Activated naive CD4-positive, alpha-beta T cell treated with anti-CD3 and anti-CD28 coated beads, Interleukin-2, amount 50 U/mL, for 72 hours (primary cell): ENCODE measurements at regions not wholly inside any gene's neighbourhood (a gene's known extent, or its start where the extent isn't known, plus 50 kb on each side); places are given as distances from the start of the nearest gene placed in this dataset.

Experiments
- ATAC-seq, 2 donors: fragments of 150-1000 bp; cut with Tn5 transposase; 2 replicates each; pipeline ENCODE4 v1.10.0; 2021; ENCODE audit warnings: mild to moderate bottlenecking in 2 of 2, moderate library complexity in 2 of 2
- DNase-seq, 2 donors: peaks; one replicate each; pipeline ENCODE4 v3.0.0; 2021 to 2022; ENCODE audit warnings: low spot score in 2 of 2
- H3K27ac Mint-ChIP-seq, 2 donors: one replicate each; pipeline ENCODE4 v1.8.0; 2022; ENCODE audit warnings: mild to moderate bottlenecking in 2 of 2, mixed read lengths in 2 of 2
- H3K36me3 Mint-ChIP-seq, 2 donors: one replicate each; pipeline ENCODE4 v1.8.0; 2022; ENCODE audit warnings: mixed read lengths in 2 of 2
- H3K9me3 Mint-ChIP-seq, 2 donors: one replicate each; pipeline ENCODE4 v1.8.0; 2022; ENCODE audit warnings: mixed read lengths in 2 of 2

- DNase-seq (no peak), ATAC-seq (no peak)
- Mint-ChIP-seq H3K9me3 (peaks cover 9 to 11% of the 10 kb centered on the region in 2 donors), H3K36me3 (no peaks in the 10 kb centered on the region), H3K27ac (no peak overlapping the region)
Measured at GRCh38 chr5:164885179-164885578, 1379.8 kb downstream of the MAT2B start.

- DNase-seq (no peak), ATAC-seq (no peak)
- no peak overlapping the region for H3K27ac Mint-ChIP-seq
- H3K9me3 Mint-ChIP-seq, result peaks cover 3 to 4% of the 10 kb centered on the region in 2 donors
- no peaks in the 10 kb centered on the region for H3K36me3 Mint-ChIP-seq
Measured at GRCh38 chr5:164893071-164893470, 1387.7 kb downstream of the MAT2B start.

GRCh38 chr5:164898705-164899104, 1393.3 kb downstream of the MAT2B start:
- Mint-ChIP-seq H3K27ac (no peak overlapping the region), H3K36me3 (no peaks in the 10 kb centered on the region), H3K9me3 (peaks cover 8 to 13% of the 10 kb centered on the region in 2 donors)
- ATAC-seq, result no peak
- no peak for DNase-seq

- no peaks in the 10 kb centered on the region for H3K36me3 Mint-ChIP-seq
- DNase-seq, result no peak
- peaks cover 0 to 6% of the 10 kb centered on the region in 2 donors for H3K9me3 Mint-ChIP-seq
- no peak overlapping the region for H3K27ac Mint-ChIP-seq
- ATAC-seq, result no peak
Measured at GRCh38 chr5:164909673-164910072, 1404.3 kb downstream of the MAT2B start.

GRCh38 chr5:164921722-164922121, 1416.3 kb downstream of the MAT2B start:
- no peak for ATAC-seq
- peaks cover 0 to 6% of the 10 kb centered on the region in 2 donors for H3K36me3 Mint-ChIP-seq
- H3K9me3 Mint-ChIP-seq, result peaks cover 14 to 23% of the 10 kb centered on the region in 2 donors
- no peak overlapping the region for H3K27ac Mint-ChIP-seq
- no peak for DNase-seq

- Mint-ChIP-seq H3K27ac (no peak overlapping the region), H3K36me3 (peaks cover 5 to 19% of the 10 kb centered on the region in 2 donors), H3K9me3 (peaks cover 40 to 43% of the 10 kb centered on the region in 2 donors)
- ATAC-seq (no peak), DNase-seq (no peak)
Measured at GRCh38 chr5:164934039-164934438, 1428.6 kb downstream of the MAT2B start.

- no peak for DNase-seq
- no peak for ATAC-seq
- peaks cover 5 to 19% of the 10 kb centered on the region in 2 donors for H3K36me3 Mint-ChIP-seq
- peaks cover 40% of the 10 kb centered on the region in 2 donors for H3K9me3 Mint-ChIP-seq
- no peak overlapping the region for H3K27ac Mint-ChIP-seq
Measured at GRCh38 chr5:164934561-164934960, 1429.1 kb downstream of the MAT2B start.

GRCh38 chr5:164941132-164941531, 1435.7 kb downstream of the MAT2B start:
- ATAC-seq, result no peak
- H3K36me3 Mint-ChIP-seq, result no peaks in the 10 kb centered on the region

GRCh38 chr5:164950927-164951326, 1445.5 kb downstream of the MAT2B start:
- DNase-seq, result no peak

More at GRCh38 chr5:164941132-164941531, 1435.7 kb downstream of the MAT2B start:
- Mint-ChIP-seq H3K27ac (no peak overlapping the region), H3K9me3 (peaks cover 10 to 17% of the 10 kb centered on the region in 2 donors)
- DNase-seq, result no peak

GRCh38 chr5:164951570-164951969, 1446.2 kb downstream of the MAT2B start:
- no peaks in the 10 kb centered on the region for H3K36me3 Mint-ChIP-seq
- H3K27ac Mint-ChIP-seq, result no peak overlapping the region
- ATAC-seq (no peak), DNase-seq (no peak)
- H3K9me3 Mint-ChIP-seq, result peaks cover 4 to 7% of the 10 kb centered on the region in 2 donors

More at GRCh38 chr5:164950927-164951326, 1445.5 kb downstream of the MAT2B start:
- peaks cover 4 to 7% of the 10 kb centered on the region in 2 donors for H3K9me3 Mint-ChIP-seq
- no peak for ATAC-seq
- H3K36me3 Mint-ChIP-seq, result no peaks in the 10 kb centered on the region
- H3K27ac Mint-ChIP-seq, result no peak overlapping the region

GRCh38 chr5:164958688-164959087, 1453.3 kb downstream of the MAT2B start:
- DNase-seq (no peak), ATAC-seq (no peak)
- Mint-ChIP-seq H3K27ac (no peak overlapping the region), H3K36me3 (no peaks in the 10 kb centered on the region), H3K9me3 (peaks cover 14 to 15% of the 10 kb centered on the region in 2 donors)

GRCh38 chr5:164959761-164960160, 1454.3 kb downstream of the MAT2B start:
- DNase-seq, result no peak
- Mint-ChIP-seq H3K27ac (peak overlapping the region in 1 of 2 donors; percentile 36), H3K9me3 (peaks cover 8 to 15% of the 10 kb centered on the region in 2 donors), H3K36me3 (no peaks in the 10 kb centered on the region)
- ATAC-seq, result no peak

GRCh38 chr5:164962329-164962961, 1457.0 kb downstream of the MAT2B start:
- no peak overlapping the region for H3K27ac Mint-ChIP-seq
- DNase-seq (no peak), ATAC-seq (no peak)
- H3K9me3 Mint-ChIP-seq, result peaks cover 5 to 12% of the 10 kb centered on the region in 2 donors
- no peaks in the 10 kb centered on the region for H3K36me3 Mint-ChIP-seq

- H3K36me3 Mint-ChIP-seq, result no peaks in the 10 kb centered on the region
- H3K9me3 Mint-ChIP-seq, result peaks cover 0 to 4% of the 10 kb centered on the region in 2 donors
- no peak for ATAC-seq
- H3K27ac Mint-ChIP-seq, result no peak overlapping the region
- DNase-seq, result no peak
Measured at GRCh38 chr5:164966611-164967010, 1461.2 kb downstream of the MAT2B start.

- Mint-ChIP-seq H3K9me3 (peaks cover 0 to 3% of the 10 kb centered on the region in 2 donors), H3K36me3 (no peaks in the 10 kb centered on the region), H3K27ac (no peak overlapping the region)
- ATAC-seq, result no peak
- no peak for DNase-seq
Measured at GRCh38 chr5:164967354-164967753, 1461.9 kb downstream of the MAT2B start.

- Mint-ChIP-seq H3K27ac (no peak overlapping the region), H3K9me3 (peaks cover 11 to 32% of the 10 kb centered on the region in 2 donors), H3K36me3 (peaks cover 0 to 5% of the 10 kb centered on the region in 2 donors)
- no peak for ATAC-seq
- no peak for DNase-seq
Measured at GRCh38 chr5:164972973-164973372, 1467.6 kb downstream of the MAT2B start.

GRCh38 chr5:164975986-164976385, 1470.6 kb downstream of the MAT2B start:
- ATAC-seq, result no peak
- peaks cover 17 to 46% of the 10 kb centered on the region in 2 donors for H3K9me3 Mint-ChIP-seq
- H3K27ac Mint-ChIP-seq, result no peak overlapping the region
- H3K36me3 Mint-ChIP-seq, result peaks cover 0 to 5% of the 10 kb centered on the region in 2 donors
- no peak for DNase-seq

- peaks cover 9 to 26% of the 10 kb centered on the region in 2 donors for H3K9me3 Mint-ChIP-seq
- no peak overlapping the region for H3K27ac Mint-ChIP-seq
- no peaks in the 10 kb centered on the region for H3K36me3 Mint-ChIP-seq
- ATAC-seq (no peak), DNase-seq (no peak)
Measured at GRCh38 chr5:164980480-164980879, 1475.1 kb downstream of the MAT2B start.
